ENCODE measurements at regions not wholly inside any gene's neighbourhood (a gene's known extent, or its start where the extent isn't known, plus 50 kb on each side); places are given as distances from the start of the nearest gene placed in this dataset.

DNA sequence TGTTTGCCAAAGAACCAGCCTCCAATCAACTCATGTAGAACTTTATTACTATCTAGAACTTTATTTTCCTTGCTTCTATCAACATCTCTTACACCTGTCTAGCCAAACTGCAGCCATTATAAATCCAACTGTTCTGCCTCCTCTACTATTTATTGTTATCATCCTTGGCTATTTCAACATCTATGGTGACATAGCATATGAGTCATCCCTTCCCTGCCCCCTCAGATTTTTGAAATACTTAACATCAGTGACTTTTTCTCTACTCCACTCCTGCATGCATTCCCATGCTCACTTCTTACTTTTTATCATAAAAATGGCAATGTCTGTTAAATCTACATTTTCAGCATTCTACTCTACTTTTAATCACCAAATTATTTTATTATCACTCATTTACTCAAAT is 544.9 kb upstream of the NEGR1 start:
- no peak for TF ChIP-seq POLR2AphosphoS5 (IDR thresholded peaks at IDR 0.05)
- TF ChIP-seq CTCF (IDR thresholded peaks at IDR 0.05) = no peak
- TF ChIP-seq POLR2A (IDR thresholded peaks at IDR 0.05) = no peak
